HuH-7 (cell line): ENCODE measurements at regions not wholly inside any gene's neighbourhood (a gene's known extent, or its start where the extent isn't known, plus 50 kb on each side); places are given as distances from the start of the nearest gene placed in this dataset.

Experiments used
- DNase-seq: peaks from one replicate; pipeline ENCODE4 v3.0.0; 2011; ENCODE audit warnings: low spot score

DNA sequence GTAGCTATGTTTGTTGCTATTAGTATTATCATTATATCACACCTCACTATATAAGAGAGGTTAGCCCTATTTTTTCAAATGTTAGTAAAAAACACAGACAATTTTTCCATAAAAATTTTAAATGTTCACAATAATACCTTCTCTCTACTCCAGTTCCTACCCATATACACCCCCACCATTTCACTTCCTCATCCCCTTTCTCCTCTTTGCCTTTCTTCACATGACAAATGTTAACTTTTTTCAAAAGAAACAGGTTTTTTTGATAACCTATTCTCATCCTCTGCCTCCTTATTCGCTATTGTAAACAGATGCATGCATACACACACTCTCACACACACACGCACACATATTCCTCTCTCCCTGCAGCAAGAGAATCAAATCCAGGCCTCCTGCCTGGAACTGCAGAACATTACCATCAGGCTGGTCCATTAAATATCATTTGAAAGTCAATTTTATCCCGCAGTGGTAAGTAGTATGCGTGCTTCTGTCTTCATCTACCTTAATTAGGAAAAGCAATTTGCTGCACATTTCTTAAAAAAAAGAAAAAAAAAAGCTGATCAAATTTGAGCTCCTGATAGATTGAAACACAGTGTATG is 55.5 kb downstream of the MID1IP1 start:
- DNase-seq, result no peak

DNA sequence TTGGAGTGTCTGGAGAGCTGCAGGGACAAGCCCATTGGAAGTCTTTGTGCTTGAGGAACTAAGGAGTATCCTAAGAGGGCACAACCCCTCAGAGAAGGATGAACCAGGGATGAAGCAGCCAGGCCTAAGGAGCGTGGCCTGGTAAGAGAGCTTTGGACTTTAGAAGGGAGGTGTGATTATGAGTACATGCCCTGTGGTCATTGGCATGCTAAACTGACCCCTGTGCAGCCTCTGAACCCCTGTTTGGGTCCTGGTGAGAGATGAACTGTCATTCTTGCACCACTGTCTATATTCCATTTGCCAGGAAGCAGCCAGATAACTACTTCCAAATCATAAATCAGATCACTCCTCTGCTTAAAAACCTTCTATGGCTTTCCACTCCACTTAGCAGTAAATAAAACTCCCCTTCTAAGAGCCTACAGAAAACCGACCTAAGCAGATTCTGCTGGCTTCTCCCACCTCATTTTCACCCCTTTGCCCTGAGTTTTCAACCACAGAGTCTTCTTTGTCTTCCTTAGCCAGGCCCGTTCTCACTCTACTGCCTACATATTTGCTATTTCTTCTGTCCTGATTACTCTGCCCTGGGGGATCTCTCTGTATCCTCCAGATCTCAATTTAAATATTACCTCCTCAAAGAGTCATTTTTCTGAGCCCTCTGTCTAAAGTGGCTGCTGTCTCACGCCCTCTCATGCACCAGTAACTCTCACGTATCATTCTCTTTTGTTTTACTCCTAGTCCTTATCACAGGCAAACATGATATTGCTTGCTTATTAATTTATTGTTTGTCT is 56.7 kb downstream of the MID1IP1 start:
- DNase-seq, result no peak

DNA sequence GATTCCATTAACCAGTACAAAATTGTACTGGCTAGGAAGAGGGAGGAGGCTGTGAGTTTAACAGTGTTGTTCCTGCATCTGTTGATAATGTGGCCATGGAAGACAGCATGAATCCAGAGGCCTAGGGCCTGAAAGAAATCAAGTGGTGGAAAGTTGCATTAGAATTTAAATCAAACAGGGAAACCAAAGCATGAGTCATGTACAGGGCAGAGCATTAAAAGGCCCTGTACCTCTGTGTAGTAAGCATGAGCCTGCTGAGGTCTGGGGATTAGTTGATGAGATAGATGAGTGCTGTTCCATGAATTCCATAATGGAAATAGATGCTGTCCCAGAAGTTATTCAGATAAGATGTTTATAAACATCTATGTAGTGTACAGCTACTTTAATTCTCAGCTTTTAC is 58.3 kb downstream of the MID1IP1 start:
- DNase-seq, result no peak

DNA sequence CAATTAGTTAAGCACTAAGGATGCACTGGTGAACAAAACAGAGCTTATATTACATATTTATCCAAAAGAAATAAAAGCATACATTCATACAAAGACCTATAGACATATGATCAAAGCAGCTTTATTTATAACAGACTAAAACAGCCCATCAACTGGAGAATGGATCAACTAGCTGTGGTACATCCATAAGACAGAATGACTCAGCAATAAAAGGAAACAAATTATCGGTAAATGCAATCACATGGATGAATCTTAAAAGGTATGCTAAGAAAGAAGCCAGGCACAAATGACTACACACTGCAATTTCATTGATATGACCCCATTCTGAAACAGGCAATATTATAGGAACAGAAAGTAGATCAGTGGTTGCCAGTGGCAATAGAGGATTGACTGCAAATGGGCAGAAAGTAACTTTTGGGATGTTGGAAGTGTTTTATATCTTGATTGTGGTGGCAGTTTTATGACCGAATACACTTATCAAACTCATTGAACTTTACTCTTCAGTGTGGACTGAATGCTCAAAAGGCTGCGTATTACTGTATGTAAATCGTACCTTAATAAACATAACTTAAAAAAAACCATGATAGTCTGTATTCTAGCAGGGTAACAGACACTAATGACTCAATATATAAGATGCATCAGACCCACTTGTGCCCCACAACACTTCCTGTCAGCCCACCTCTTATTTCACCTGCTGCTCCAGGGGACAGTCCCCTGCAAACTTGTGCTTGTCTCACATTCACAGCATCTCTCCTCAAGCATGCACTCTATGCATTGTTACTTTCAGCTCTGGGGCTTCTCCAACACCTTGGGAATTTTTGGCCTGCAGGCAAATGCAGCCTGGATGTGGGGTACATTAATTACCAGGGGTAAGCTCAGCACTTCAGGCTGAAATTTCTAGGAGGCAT is 59.1 kb downstream of the MID1IP1 start:
- DNase-seq, result no peak

DNA sequence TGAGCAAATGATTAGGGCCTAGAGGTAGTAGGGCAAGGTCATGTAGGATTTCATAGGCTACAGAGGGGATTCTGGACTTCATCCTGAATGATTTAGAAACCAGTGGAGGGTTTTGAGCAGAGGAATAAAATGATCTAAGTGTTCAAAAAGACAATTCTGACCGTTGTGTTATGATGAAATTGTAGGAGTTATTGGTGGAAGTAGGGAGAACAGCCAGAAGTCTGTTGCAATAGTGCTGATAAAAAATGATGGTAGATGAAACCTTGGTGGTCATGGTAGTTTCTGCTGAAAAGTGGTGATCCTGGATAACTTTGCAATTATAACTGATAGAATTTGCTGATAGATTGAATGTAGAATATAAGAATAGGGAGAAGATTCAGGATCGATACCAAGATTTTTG is 60.2 kb downstream of the MID1IP1 start:
- DNase-seq, result no peak

DNA sequence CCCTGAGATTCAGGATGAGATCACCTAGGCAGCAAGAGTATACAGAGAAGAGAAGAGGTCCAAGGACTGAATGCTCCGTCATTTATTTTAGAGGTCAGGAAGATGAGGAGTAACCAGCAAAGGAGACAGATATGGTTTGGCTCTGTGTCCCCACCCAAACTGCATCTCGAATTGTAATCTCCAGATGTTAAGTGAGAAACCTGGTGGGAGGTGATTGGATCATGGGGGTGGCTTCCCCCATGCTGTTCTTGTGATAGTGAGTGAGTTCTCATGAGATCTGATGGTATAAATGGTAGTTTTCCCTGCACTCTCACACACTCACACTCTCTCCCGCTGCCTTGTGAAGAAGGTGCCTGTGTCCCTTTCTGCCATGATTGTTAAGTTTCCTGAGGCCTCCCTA is 60.8 kb downstream of the MID1IP1 start:
- no peak for DNase-seq

DNA sequence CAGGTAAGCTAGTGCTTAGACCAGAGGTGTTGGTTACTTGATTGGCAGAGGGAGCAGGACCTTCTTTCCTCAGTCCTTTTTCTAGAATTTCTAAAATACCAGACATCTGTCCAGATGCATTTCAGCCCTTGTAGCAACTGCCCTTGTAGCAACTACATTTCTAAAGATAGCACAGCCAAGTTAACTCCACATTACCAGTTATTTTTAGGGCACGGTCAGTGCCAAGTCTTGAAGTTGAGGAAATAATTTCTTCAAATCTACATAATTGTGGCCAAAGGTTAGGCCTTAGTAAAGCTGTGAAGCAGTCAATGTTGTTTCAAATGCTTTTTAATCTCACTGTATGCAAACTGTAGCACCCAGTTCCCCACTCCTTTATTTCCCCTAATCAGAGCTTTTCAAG is 62.9 kb downstream of the MID1IP1 start:
- no peak for DNase-seq

DNA sequence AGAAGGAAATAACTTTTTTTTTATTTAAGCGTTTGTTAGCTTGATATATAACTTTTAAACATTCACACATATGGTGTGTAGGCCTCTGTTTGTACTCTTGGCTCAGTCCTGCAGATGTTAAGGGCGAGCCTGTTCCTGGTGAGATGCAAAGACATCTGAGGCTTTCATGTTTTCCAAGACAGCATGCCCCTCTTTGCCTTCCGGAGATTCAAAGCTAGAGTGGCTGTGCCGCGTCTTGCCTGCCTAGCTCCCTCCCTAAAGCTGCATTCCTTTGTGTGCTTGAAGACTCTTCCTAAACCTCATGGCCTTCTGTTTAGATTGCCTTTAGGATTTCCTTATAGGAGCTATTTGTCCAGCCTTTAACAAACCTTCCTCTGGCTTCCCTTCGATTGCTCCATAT is 67.1 kb downstream of the MID1IP1 start:
- no peak for DNase-seq

DNA sequence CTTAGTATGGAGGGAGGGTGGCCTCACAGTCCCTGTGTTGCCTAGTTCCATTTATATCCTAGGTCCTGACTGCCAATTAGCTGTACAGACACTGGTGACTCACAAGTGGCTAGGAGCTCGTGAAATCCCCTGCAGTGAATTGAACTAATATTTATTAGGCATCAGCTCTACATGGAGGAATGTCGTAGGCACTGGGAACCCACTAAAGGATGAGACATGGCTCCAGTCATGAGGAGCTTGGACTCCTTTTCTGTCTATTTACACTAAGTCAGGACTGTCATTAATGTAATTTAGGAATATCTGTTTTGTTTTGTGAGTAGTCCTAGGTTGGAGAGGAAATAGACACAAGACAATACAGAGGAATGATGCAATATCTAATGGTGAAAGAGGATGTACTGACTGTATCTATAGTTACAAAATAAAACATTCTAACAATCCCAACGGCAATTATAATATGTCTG is 67.7 kb downstream of the MID1IP1 start:
- no peak for DNase-seq

DNA sequence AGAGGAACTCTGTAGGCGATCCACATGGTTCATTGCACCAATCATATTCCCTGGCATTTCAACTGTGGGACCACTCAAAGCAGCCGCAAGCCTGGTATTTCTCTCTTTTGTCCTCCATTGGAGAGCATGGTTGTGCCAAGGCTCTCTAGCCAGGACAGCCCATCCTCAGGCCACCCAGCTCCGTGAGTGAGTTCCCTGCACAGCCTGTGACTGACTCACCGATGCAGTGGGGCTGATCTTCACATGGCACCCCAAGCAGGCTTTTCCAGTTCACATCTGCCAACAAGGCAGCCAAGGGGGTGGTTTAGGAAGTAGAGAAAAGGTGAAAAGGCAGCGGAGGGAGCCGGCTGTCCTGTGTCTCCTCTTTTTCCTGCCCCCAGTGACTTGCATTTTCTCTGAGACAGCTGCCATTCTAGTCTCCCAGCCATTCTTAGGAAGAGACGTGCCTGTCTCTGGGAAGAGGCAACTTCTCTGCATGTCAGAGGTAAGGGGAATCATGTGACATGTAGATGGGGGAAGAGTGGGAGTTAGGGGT is 69.2 kb downstream of the MID1IP1 start:
- DNase-seq, result no peak

DNA sequence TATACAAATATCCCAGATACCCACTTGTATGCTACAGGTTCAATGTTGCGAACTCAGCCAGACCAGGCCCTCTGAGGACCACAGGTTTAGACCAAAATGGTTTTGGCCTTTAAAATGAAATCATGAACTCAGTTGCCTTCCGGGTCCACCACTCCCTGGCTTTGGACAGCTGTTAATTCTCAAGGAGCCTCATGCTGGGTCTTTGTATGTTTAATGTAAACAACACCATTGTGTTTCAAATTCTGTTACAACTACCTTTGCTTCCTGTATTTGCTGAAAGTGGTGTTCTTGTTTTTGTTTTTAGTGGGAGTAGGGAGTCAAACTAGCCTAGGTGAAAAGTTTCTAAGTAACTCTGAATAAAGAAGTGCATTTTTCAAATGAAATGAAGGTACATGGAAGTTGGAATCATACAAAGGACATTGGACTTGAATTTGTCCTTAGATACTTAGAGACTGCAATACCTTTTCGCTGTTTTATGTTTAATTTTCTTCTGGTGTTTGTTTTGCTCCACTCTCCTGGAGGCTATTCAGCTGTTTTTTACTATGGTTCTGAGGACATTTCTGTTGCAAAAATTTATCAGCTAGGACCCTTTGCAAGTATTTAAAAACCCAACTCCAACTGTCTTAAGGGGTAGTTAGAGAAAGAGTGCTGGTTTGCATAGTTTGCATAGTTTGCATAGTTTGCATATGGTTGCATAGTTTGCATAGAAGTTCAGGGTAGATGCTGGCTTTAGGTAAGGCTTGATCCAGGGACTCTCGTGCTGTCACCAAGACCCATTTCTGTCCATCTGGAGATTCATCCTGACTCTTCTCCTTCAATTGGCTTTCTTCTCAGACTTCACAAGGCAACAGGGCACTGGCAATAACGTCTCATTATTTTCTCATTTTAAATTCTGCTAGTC is 70.1 kb downstream of the MID1IP1 start:
- no peak for DNase-seq

DNA sequence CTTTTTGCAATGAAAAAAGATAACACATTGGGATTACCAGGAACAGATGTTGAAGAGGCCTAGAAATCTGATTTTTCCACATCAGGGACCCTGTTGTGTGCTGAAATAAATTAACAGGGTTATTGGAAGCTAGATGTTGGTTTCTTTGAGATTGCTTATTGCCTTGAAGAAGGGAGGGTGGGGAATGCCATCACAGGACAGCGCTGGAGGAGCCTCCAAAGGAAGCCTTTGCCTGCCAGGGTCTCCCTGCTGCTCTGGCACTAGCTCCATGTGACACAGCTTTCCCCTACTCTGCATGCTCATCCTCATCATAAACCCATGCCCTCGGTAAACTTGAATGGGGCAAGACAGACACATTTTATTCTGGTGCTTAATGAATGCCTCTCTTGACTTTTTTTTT is 76.1 kb downstream of the MID1IP1 start:
- no peak for DNase-seq

DNA sequence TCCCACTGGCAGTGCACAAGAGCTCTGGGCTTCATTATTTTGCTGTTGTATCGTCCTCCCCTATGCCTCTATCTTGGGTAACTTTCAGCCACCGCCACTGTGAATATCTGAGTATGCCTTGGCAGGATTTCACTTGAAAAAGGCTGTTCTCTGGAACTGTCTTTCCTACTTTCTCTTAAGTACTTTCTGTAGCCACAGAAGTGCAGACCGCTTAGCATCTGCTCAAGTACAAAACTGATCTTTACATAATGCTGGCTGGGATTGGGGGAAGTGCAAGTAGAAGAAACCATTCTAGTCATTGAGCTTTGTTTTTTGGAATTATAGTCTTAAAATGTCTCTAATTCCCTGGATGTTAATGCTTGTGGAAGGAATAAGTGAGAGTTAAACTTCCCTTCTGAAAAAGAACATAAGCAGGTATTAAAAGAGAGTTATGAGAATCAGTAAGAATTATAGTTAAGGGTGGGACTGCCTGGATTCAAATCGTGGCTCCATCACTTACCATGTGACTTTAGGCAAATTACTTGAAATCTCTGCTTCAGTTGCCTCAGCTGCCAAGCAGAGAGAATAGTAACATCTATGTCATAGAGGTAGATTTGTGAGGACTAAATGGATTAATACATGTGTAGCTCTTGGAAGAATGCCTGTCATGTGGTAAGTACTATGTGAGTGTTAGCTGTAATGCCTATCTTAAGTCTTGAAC is 77.5 kb downstream of the MID1IP1 start:
- DNase-seq, result no peak

DNA sequence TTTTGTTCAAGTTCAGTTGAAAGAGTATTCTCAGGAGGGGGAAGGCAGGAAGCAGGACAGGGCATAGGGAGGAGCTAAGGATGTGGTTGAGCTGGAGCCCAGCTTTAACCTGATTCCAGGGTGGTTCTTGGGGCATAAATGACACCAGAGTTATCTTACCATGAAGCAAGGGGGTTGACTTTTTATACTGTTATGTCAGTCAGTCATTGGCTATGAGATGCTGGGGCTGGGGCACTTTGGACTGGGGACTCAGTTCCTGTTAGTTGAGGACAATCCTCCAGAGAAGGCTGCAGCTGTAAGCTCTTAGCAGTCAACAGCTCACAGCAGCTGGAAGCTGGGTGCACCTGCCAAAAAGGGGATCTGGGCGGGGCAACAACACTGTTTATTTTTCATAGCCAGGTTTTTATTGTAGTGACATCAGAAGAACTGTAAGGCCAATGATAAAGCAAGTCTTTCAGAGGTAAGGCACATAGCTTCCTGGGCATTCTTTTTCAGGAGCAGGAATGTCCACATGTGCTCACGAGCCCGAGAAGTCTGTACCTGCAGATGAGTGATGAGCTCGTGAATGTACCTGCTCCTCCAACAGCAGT is 78.5 kb downstream of the MID1IP1 start:
- no peak for DNase-seq

DNA sequence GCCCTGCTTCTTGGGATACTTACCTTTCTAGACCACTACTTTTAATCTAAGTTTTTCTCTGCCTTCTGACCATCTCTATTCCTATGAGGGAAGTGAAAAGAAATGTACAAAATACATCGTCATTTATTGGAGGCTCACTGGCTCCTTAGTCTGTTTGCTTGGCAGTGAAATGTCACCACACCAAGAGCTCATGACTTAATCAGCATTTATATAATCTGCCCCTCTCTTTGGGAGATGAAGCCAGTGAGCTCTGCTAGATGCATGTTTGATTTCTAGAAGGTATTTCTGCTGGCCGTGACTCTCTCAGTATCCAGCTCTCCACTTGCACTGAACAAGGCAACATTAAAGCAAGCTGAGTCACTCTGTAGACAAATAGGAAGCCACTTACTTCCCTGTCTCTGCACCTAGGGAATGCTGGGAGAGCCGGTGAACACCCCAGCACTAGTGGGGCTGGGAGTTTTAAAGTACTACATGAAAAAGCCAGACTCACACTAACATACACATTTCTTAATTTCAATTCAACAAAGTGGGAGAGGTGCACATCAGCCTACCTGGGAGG is 79.1 kb downstream of the MID1IP1 start:
- DNase-seq, result no peak

DNA sequence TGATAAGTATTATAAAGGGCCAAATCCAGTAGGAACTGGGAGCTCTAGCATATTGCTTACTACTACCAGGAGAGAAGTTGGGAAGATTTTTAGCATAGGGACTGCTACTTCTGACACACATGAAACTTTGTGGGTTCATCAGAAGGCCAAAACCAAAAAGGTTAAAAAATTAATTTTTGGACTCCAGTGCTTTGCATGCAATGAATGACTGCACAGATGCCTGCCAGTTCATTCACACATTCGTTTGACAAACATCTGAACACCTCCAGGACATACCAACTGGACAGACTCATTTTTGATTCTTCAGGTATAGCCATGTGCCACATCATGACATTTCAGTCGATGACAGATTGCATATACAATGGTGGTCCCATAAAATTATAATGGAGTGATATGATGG is 79.8 kb downstream of the MID1IP1 start:
- no peak for DNase-seq

DNA sequence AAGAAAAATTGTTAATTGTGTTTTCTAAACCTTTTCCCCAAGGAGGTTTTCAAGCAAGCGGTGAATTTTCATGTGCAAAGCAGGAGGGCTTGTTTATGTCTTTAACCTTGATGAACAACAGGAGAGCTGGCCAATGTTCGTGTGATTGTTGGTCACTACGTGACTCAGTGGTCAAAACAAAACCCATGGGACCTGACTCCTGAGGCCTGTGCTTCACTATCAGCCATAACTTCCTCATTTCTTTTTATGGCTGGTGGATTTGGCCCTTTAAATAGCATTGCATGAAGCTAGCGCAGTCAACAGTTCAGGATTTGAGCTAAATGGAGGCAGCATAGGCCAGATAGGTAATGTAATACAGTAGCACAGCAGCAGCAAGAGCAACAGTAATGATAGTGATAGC is 80.5 kb downstream of the MID1IP1 start:
- DNase-seq, result no peak

DNA sequence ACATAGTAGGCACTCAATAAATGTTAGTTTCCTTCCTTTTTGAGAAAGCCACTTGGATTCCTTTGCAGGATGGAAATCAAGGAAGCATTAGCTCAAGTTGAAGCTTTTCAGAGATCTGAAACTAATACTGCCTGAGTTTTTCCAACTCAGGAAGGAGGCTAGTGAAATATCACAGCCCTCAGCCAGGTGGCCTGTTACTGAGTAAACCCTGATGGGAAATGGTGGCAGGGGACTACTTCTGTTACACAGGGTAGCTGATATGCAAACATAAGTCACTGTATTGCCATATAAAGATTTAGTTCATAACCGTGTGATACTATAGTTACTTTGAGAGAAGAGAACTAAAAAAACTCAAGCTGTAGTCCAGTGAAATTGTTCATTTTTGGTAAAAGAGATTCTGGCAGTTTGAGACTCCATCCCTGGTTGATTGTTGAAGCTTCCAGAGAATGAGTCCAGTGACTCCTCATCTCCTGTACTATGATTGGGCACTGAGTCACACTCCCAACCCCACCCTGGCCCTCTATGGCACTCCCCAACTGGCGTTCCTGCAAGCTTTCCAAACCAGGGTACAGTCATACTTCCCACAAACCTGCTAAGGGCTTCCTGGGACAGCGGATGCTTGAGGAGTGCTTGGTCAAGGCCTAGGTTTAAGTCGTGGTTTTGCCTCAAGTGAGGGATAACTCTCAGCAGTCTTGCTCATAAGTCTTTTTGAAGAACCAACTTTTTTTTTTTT is 81.8 kb downstream of the MID1IP1 start:
- DNase-seq, result no peak

DNA sequence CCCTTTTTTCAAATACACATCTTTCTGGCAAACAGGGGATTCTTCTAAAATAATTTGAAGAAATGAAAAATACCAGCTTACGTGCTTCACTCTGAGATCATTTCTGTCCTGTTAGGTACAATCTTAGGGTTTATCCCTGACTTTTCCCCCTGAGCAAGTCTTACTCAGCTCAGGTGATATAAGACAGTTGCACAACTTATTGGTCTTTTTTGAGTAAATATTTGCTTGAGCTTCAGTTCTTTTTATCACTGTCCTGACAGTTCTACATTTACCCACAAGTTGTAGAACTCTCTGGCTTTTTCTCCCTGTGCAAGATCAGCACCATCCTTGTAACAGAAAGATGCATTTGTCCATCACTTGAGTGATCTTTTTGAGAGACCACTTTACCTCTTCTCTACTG is 84.9 kb downstream of the MID1IP1 start:
- DNase-seq, result no peak

DNA sequence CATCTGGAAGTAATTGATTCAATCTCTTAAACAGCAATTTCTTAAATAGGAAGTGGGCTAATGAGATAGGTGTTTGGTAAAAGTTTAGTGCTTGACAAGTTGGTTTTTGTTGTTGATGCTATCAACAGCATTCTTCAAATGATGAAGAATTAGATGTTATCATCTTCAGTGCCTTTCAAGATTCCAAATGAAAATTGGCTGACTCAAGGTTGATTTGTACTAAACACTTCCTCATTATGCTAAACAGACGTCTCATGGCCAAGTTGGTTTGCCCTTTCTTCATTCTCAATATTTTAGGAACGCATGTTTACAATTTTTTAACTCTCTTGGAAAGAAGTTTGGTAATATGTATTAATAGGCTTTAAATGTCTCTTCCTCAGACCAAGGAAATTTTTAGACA is 86.0 kb downstream of the MID1IP1 start:
- DNase-seq, result no peak
